Loucy (cell line): ENCODE measurements at regions not wholly inside any gene's neighbourhood (a gene's known extent, or its start where the extent isn't known, plus 50 kb on each side); places are given as distances from the start of the nearest gene placed in this dataset.

Experiments
- H2AFZ ChIP-seq: fragments of 200-600 bp; sonication (generic); 2 replicates; pipeline ENCODE4 v1.6.0; 2016; ENCODE audit warnings: antibody characterized with exemption, mild to moderate bottlenecking, low read length, moderate library complexity
- H3F3A ChIP-seq: fragments of 200-600 bp; 2 replicates; pipeline ENCODE4 v1.6.0; 2016; ENCODE audit warnings: antibody characterized with exemption, low read depth, mild to moderate bottlenecking
- H3K27me3 ChIP-seq: fragments of 200-600 bp; sonication (generic); 2 replicates; pipeline ENCODE4 v1.6.1; 2014; ENCODE audit warnings: low read length, mild to moderate bottlenecking; ENCODE audit not compliant: insufficient read depth, poor library complexity, severe bottlenecking
- H3K36me3 ChIP-seq: fragments of 200-600 bp; sonication (generic); 2 replicates; pipeline ENCODE4 v1.6.1; 2016; ENCODE audit warnings: low read length; ENCODE audit not compliant: insufficient read depth
- H3K4me1 ChIP-seq: fragments of 200-600 bp; sonication (generic); 2 replicates; pipeline ENCODE4 v1.5.1; 2014; ENCODE audit warnings: low read length, mild to moderate bottlenecking; ENCODE audit not compliant: insufficient read depth, poor library complexity, severe bottlenecking
- H3K4me2 ChIP-seq: fragments of 200-600 bp; sonication (generic); 2 replicates; pipeline ENCODE4 v1.6.0; 2014; ENCODE audit warnings: antibody characterized with exemption, low read length, low read depth, mild to moderate bottlenecking; ENCODE audit not compliant: poor library complexity, severe bottlenecking
- H3K4me3 ChIP-seq: fragments of 200-600 bp; sonication (generic); 2 replicates; pipeline ENCODE4 v1.5.1; 2014; ENCODE audit warnings: low read length, mild to moderate bottlenecking, mixed read lengths; ENCODE audit not compliant: poor library complexity, severe bottlenecking
- H3K79me2 ChIP-seq: fragments of 200-600 bp; sonication (generic); 2 replicates; pipeline ENCODE4 v1.6.1; 2014; ENCODE audit warnings: low read length; ENCODE audit not compliant: insufficient read depth
- H3K9ac ChIP-seq: fragments of 200-600 bp; sonication (generic); 2 replicates; pipeline ENCODE4 v1.6.0; 2014; ENCODE audit warnings: mild to moderate bottlenecking, low read depth, low read length, moderate library complexity; ENCODE audit not compliant: poor library complexity, severe bottlenecking
- H3K9me2 ChIP-seq: fragments of 200-600 bp; sonication (generic); replicated peaks from 2 replicates; pipeline ENCODE4 v1.6.1; 2016; ENCODE audit warnings: low read depth, low read length, mixed read lengths
- H3K9me3 ChIP-seq: fragments of 200-600 bp; sonication (generic); 2 replicates; pipeline ENCODE4 v1.6.1; 2014; ENCODE audit warnings: mild to moderate bottlenecking, antibody characterized with exemption, low read length, low read depth; ENCODE audit not compliant: insufficient read depth
- H4K20me1 ChIP-seq: fragments of 200-600 bp; sonication (generic); 2 replicates; pipeline ENCODE4 v1.6.0; 2014; ENCODE audit warnings: antibody characterized with exemption, low read length, mild to moderate bottlenecking; ENCODE audit not compliant: insufficient read depth, poor library complexity, severe bottlenecking
- CTCF ChIP-seq: fragments of 200-600 bp; sonication (generic); conservative IDR thresholded peaks from 2 replicates; pipeline ENCODE4 v1.5.1; 2014; ENCODE audit warnings: mild to moderate bottlenecking, antibody characterized with exemption, low read length
- EZH2phosphoT487 ChIP-seq: fragments of 200-600 bp; IDR thresholded peaks from 2 replicates; pipeline ENCODE4 v1.6.1; 2018; ENCODE audit warnings: antibody characterized with exemption, mild to moderate bottlenecking, moderate library complexity, borderline replicate concordance

DNA sequence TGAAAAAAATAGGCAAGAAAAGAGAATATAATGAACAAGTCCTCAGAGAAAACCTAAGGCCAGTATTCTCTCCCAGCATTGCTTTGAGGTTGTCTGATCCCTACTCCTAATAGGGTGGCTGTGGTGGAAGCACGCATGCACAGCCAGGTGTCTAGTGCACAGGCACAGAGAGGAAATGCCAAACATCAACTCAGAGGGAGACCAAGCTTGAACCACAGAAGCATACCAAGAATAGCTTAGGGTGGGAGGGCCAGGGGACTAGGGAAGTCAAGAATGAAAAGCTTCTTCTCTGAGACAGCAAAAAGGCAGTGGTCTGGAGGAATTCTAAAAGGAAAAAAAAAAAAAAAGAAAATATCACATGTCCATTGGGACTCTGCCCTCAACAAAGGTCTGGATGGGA, 244.1 kb upstream of the API5 start:
- Histone ChIP-seq H3K9me2 (no peaks in the 10 kb centered on the region), H3K79me2 (no peaks in the 10 kb centered on the region), H3F3A (no peaks in the 10 kb centered on the region), H3K27me3 (no peaks in the 10 kb centered on the region), H3K9ac (no peak overlapping the region), H3K36me3 (no peaks in the 10 kb centered on the region), H3K4me2 (no peak overlapping the region), H4K20me1 (no peaks in the 10 kb centered on the region), H3K9me3 (no peaks in the 10 kb centered on the region), H3K4me1 (no peaks in the 10 kb centered on the region), H3K4me3 (no peak overlapping the region), H2AFZ (no peak overlapping the region)
- TF ChIP-seq CTCF (no peak), EZH2phosphoT487 (no peak)

- TF ChIP-seq EZH2phosphoT487: no peak
- TF ChIP-seq CTCF: no peak
- Histone ChIP-seq H4K20me1 (no peaks in the 10 kb centered on the region), H3K36me3 (no peaks in the 10 kb centered on the region), H3F3A (no peaks in the 10 kb centered on the region), H3K9me2 (no peaks in the 10 kb centered on the region), H3K4me2 (no peak overlapping the region), H3K4me1 (no peaks in the 10 kb centered on the region), H3K9me3 (no peaks in the 10 kb centered on the region), H3K79me2 (no peaks in the 10 kb centered on the region), H3K4me3 (no peak overlapping the region), H3K9ac (no peak overlapping the region), H2AFZ (no peak overlapping the region), H3K27me3 (no peaks in the 10 kb centered on the region)
Observed at GRCh38 chr11:43071338-43071737, 240.5 kb upstream of the API5 start.

DNA sequence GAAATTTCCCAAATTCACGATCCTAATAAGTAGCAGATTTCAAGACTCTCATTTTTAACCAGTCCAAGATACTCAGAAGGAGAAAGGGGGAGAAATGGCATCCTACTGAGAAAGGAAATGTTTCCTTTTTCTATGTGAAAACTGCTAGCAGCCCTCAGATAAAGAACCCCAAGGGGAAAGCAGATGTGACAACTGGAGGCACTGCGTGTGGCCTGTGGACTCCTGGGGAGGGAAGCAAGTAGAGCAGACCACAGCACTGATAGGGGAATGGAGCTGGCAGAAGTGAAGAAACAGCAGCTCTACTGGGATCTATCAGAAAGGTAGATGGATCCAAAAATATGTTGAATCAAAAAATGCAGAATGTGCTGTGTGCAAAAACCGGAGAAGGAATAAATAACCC, 239.7 kb upstream of the API5 start:
- Histone ChIP-seq H3K9me2 (no peaks in the 10 kb centered on the region), H4K20me1 (no peaks in the 10 kb centered on the region), H3K27me3 (no peaks in the 10 kb centered on the region), H2AFZ (no peak overlapping the region), H3K9me3 (no peaks in the 10 kb centered on the region), H3K4me1 (no peaks in the 10 kb centered on the region), H3K36me3 (no peaks in the 10 kb centered on the region), H3K4me3 (no peak overlapping the region), H3F3A (no peaks in the 10 kb centered on the region), H3K4me2 (no peak overlapping the region), H3K9ac (no peak overlapping the region), H3K79me2 (no peaks in the 10 kb centered on the region)
- TF ChIP-seq CTCF (no peak), EZH2phosphoT487 (no peak)
